ENCODE measurements at regions not wholly inside any gene's neighbourhood (a gene's known extent, or its start where the extent isn't known, plus 50 kb on each side); places are given as distances from the start of the nearest gene placed in this dataset.

- TF ChIP-seq CTCF (IDR thresholded peaks at IDR 0.05) (no peak), POLR2A (IDR thresholded peaks at IDR 0.05) (no peak)
Observed at GRCh38 chr1:96934282-96934681, 212.7 kb downstream of the PTBP2 start.
